KG1 (cell line): ENCODE measurements at regions not wholly inside any gene's neighbourhood (a gene's known extent, or its start where the extent isn't known, plus 50 kb on each side); places are given as distances from the start of the nearest gene placed in this dataset.
"Not testable (repeated sequence)": the region's sequence is repeated elsewhere in the genome, so short reads cannot be mapped to it uniquely, and the experiment has no call there.

ENCODE experiments used
- DNase-seq: peaks from one replicate; lab custom pipeline; 2025; lab: John Stamatoyannopoulos, UW

GRCh38 chr1:209113521-209113920 is 470.0 kb upstream of the CAMK1G start:
- DNase-seq: no peak

GRCh38 chr1:209116705-209117104 is 466.8 kb upstream of the CAMK1G start:
- DNase-seq: no peak

GRCh38 chr1:209123601-209124000 is 459.9 kb upstream of the CAMK1G start:
- DNase-seq: no peak

GRCh38 chr1:209129091-209129490 is 454.4 kb upstream of the CAMK1G start:
- DNase-seq: not testable (repeated sequence)

- no peak for DNase-seq
Observed at GRCh38 chr1:209130886-209131285, 452.6 kb upstream of the CAMK1G start.

GRCh38 chr1:209132736-209133467 is 450.6 kb upstream of the CAMK1G start:
- DNase-seq: no peak

- DNase-seq: no peak
Observed at GRCh38 chr1:209134001-209134400, 449.5 kb upstream of the CAMK1G start.

GRCh38 chr1:209143916-209144315 is 439.6 kb upstream of the CAMK1G start:
- no peak for DNase-seq

GRCh38 chr1:209150114-209150513 is 433.4 kb upstream of the CAMK1G start:
- no peak for DNase-seq

- no peak for DNase-seq
Observed at GRCh38 chr1:209153411-209153810, 430.1 kb upstream of the CAMK1G start.

GRCh38 chr1:209154912-209155311 is 428.6 kb upstream of the CAMK1G start:
- no peak for DNase-seq

- no peak for DNase-seq
Observed at GRCh38 chr1:209155546-209155945, 428.0 kb upstream of the CAMK1G start.

- no peak for DNase-seq
Observed at GRCh38 chr1:209156991-209157390, 426.5 kb upstream of the CAMK1G start.

- no peak for DNase-seq
Observed at GRCh38 chr1:209157546-209158249, 425.8 kb upstream of the CAMK1G start.

GRCh38 chr1:209158851-209159250 is 424.7 kb upstream of the CAMK1G start:
- no peak for DNase-seq

- DNase-seq: no peak
Observed at GRCh38 chr1:209160230-209160629, 423.3 kb upstream of the CAMK1G start.

- DNase-seq: no peak
Observed at GRCh38 chr1:209162651-209163050, 420.9 kb upstream of the CAMK1G start.

GRCh38 chr1:209168204-209168603 is 415.3 kb upstream of the CAMK1G start:
- DNase-seq: no peak

- no peak for DNase-seq
Observed at GRCh38 chr1:209171151-209171550, 412.4 kb upstream of the CAMK1G start.

GRCh38 chr1:209172286-209172685 is 411.2 kb upstream of the CAMK1G start:
- DNase-seq: no peak

GRCh38 chr1:209172792-209173542 is 410.5 kb upstream of the CAMK1G start:
- not testable (repeated sequence) for DNase-seq

- DNase-seq: not testable (repeated sequence)
Observed at GRCh38 chr1:209173796-209174195, 409.7 kb upstream of the CAMK1G start.
